Hindlimb muscle (tissue), 1 donor: ENCODE measurements at regions not wholly inside any gene's neighbourhood (a gene's known extent, or its start where the extent isn't known, plus 50 kb on each side); places are given as distances from the start of the nearest gene placed in this dataset.
"Not testable (repeated sequence)": the region's sequence is repeated elsewhere in the genome, so short reads cannot be mapped to it uniquely, and the experiment has no call there.

Source experiments
- DNase-seq: peaks from one replicate; pipeline ENCODE4 v3.0.0-alpha.2; 2013

DNA sequence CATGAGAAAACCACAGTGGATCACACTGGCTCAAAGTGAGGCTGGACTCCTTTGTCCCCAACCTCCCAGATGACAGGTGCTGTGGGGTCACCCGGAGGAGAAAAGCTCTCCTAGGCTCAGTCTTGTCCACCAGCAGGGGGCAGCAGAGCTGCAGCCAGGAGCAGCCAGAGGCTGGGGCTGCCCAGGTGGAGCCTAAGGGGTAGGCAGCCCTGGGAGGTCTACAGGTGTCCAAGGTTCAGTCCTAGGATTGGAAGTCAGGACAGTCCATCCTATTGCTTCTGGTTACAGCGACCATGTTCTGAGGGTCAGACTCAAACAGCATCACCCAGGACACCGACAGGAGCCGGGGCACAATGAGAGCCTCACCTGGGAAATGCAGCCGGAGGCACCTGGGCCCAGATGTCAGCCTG, 77.6 kb upstream of the IGLL5 start:
- peak; percentile 28 for DNase-seq

- DNase-seq, result no peak
Measured at GRCh38 chr22:22810471-22810870, 77.1 kb upstream of the IGLL5 start.

DNA sequence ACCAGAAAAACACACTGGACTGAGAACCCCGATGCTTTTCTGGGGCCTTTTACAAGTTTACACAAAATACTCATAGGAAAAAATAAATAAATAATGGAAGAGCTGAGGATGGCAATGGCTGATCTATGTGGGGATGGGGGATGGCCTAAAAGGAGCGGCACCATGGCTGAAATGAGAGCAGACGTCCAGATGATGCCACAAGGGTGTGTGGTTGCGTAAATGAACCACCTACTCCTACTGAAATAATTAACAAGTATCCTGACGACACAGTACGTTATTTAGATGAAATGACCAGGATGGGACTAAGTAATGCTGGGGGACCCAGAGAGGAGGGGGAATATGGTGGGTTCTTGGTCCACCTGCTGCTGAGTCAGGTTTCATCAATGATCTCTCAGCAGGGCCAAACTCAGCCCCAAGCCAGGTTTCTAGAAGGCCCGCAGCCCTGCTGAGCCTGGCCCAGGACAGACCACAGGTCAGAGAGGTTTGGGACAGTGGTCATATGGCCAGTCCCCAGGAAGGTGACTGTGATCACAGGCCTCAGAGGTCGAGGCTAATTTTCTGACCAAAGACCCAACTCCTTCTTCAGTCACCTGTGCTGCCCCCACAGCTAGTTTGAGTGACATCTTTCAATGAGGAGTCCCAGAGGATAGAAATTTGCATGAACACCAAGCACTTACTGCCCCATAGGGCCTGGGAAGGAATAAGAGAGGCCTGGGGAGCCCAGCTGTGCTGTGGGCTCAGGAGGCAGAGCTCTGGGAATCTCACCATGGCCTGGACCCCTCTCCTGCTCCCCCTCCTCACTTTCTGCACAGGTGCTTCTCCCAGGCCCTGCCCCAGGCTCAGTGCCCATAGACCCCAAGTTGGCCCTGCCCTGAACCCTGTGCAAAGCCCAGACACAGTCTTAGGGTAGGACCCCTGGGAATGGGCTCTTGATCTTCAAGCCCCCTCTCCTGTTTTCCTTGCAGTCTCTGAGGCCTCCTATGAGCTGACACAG, 76.3 kb upstream of the IGLL5 start:
- no peak for DNase-seq

DNA sequence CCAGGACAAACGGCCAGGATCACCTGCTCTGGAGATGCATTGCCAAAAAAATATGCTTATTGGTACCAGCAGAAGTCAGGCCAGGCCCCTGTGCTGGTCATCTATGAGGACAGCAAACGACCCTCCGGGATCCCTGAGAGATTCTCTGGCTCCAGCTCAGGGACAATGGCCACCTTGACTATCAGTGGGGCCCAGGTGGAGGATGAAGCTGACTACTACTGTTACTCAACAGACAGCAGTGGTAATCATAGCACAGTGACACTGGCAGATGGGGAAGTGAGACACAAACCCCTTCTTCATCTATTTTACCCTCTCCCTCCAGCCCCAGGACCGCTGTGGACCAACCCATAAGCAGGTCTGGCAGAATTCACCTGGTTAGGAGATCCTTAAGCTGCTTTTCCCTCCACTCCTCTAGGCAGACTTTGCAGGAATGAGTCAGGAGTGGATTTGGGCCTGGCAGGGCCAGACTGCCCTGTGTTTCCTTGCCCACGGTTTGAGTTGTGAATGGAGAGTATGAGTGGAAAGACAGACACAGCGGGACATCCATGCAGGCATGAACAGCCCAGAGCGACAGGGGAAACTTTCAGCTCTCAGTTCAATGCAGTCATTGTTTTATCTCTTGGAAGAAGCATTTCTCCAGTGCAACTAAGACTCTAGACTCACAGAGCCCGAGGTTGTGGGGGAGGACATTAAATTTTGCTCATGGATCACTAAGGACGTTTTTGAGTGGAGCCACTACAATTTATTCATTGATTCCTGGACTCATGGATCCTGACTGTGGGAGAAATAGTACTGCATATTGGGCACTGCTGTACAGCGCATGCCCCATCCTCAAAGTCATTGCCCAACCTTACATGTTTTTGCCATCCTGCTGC, 75.3 kb upstream of the IGLL5 start:
- DNase-seq, result no peak

GRCh38 chr22:22813126-22814075, 74.2 kb upstream of the IGLL5 start:
- no peak for DNase-seq

- DNase-seq, result no peak
Measured at GRCh38 chr22:22814666-22815396, 72.8 kb upstream of the IGLL5 start.

GRCh38 chr22:22815397-22816170, 72.0 kb upstream of the IGLL5 start:
- no peak for DNase-seq

DNA sequence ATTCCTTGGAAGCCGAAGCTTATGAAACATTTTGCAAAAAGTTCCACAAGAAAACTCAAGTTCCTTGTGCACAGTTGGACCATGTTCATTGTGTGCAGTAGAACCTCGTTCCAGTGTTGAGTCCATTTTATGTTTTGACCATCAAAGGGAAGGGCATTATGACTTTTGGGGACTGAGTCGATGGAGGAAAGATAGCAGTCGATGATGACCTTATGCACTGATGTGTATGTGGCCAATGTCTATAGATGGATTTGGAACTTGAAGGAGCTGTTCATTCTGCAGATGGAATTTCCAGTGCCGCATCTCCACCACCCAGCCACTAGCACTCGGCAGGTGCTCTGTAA, 71.5 kb upstream of the IGLL5 start:
- no peak for DNase-seq

DNA sequence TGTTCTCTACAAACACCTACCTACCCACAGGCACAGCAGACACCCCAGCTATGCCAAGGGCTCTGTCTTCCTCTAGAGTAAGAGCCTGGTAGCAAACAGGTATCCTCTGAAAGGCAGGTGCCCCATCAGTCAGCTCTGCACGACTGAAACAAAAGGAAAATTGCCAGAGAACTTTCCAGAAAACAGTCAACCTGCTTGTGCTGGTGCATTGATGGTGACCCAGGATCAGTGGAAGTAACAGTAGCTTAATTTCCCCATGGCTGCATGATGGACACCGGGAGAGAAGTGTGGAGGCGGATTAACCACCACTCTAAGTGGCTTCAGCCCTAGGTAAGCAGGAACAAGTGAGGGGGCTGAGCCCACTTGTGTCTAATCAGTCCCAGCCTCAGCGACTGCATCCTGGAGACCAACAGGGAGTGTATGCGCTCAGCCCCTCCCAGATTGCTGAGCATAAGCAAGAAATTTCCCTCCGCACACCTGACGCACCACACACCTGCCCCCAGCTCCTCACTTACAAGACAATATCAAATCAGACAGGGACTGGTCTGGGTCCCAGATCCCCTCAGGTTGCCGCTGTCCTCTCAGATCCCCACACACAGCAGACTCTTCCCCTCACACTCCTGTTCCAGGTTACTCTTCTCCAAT, 70.7 kb upstream of the IGLL5 start:
- no peak for DNase-seq

DNA sequence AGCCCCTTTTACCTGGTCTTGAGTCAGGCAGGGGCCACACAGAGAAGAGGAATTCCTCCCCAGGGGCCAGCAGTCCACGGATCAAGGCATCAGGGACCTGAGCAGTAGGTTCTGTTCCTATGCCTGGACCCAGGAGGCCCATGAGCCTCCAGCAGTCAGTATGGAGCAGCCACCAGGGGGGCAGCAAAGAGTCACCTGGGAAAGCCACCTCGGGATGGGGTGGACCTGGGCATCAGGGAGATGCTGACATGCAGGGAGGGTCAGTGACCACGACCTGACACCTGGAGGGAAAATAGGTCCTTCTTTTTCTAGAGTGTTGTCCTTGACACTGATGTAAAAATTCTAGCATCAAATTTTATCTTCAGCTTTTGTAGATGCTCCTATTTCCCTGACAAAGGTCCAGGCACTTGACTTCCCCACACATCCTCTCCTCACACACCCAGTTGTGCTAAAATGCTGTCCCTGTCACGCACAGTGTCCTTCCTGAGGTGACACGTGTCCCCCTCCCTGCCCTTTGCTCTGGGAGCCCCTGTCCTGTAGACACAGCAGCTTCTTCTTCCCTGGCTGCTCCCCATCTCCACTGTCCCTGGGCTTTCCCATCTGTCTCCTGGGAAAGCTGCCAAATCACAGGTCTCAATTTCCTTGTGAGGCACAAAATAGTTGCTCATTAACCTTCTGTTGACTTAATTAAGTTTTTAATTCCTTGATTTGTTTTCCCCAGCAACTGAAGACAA, 70.0 kb upstream of the IGLL5 start:
- no peak for DNase-seq

DNA sequence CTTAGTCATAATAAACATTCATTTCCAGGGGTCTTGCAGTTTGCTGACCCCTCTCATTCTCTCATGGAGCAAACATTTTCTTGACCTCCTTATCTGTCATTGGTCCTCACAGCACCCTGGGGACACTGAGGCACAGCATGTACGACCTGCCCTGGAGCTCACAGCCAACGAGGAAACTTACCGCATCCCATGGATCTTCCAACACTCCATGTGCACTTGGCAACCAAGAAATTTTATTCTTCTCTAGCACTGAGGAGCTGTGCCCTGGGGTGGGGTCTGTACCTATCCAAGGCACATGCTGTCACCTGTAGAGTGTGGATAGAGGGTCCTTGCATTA, 69.4 kb upstream of the IGLL5 start:
- DNase-seq, result no peak

- no peak for DNase-seq
Measured at GRCh38 chr22:22818861-22819855, 68.5 kb upstream of the IGLL5 start.

GRCh38 chr22:22820076-22820475, 67.5 kb upstream of the IGLL5 start:
- no peak for DNase-seq

DNA sequence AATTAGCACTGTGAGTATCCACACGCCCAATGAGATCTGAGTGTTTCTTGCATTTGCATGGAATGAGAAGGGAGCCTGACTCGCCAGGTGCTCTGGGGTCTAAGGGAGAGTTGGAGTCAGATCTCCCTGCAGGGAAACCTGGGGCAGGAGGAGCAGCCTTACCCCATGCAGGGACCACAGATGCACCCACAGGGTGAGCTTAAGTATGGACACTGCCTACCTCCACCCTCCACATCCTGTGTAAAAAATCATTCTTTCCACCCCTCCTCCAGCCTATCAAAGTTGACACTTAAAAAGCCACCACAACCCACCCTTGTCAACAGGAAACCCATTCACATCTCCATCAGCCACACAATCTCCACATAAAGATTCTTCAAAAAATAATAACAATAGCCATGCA, 67.0 kb upstream of the IGLL5 start:
- no peak for DNase-seq

DNA sequence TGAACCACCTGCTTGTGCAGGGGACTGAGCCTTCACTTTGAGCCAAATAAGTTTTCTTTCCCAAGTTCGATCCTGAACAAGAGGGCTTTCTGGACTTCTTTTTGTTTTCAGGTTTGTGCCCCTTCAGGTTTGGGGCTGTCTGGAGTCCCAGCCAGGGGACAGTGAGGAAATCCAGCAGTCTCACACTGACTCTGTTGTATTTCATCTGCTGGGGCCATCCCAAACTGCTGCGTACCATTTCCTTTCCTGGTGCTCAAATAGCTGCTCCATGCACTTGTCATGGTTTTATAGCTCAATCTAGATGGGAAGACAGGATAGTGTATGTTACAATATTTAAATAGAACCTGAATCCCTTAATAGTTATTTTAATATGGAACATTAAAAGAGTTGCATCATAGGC, 66.3 kb upstream of the IGLL5 start:
- DNase-seq, result no peak

DNA sequence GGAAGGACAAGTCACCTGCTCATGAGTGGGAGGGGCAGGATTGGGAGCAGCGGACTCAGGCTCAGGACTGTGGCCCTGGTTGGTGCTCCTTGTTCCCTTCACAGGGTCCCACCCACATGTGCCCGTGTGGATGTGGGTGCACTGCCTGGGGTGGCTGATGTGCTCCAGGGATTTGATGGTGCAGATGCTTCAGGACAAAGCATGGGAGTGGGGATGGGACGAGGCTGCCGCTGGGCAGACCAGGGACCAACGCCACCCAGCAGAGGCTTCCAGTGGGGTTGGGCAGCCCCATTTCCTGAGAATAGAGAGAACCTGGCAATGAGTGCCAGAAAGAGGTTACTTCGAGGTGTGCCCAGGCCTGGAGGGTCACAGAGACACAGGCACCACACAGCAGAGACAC, 65.5 kb upstream of the IGLL5 start:
- DNase-seq, result no peak

DNA sequence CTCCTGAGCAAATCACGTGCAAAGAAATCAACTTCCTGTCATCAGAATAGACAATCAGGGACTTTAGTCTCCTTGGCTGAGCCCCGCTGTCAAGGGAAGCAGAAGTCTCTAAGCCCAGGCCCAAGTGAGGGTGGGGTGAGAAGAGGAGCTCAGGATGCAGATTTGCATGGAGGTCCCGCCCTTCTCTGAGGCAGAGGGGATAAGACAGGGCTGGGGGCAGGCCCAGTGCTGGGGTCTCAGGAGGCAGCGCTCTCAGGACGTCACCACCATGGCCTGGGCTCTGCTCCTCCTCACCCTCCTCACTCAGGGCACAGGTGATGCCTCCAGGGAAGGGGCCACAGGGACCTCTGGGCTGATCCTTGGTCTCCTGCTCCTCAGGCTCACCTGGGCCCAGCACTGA, 65.1 kb upstream of the IGLL5 start:
- DNase-seq, result not testable (repeated sequence)

GRCh38 chr22:22823131-22823810, 64.3 kb upstream of the IGLL5 start:
- DNase-seq, result peak; percentile 10
